Fibroblast of skin of right biceps (primary cell): ENCODE measurements at regions not wholly inside any gene's neighbourhood (a gene's known extent, or its start where the extent isn't known, plus 50 kb on each side); places are given as distances from the start of the nearest gene placed in this dataset.
"Not testable (repeated sequence)": the region's sequence is repeated elsewhere in the genome, so short reads cannot be mapped to it uniquely, and the experiment has no call there.

ENCODE experiments used
- DNase-seq: peaks from one replicate; pipeline ENCODE4 v3.0.0-alpha.2; 2013

DNA sequence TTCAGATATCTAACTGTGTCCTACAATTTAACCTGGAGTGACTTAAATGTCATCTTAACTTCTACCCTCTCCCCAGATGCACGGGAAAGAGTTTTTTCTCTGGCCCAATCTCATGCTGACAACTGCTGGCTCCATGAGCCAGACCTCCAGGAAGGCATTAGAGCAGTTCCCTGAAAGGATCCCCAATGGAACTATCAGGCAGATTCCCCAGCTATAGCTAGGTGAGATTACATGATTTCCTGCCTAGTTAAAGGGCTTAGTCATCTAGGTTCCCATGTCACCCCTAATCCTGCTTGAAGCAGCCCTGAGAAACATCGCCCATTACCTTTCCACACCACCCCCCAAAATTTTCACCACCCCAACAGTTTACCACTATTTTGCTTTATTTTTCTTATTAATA is 373.5 kb upstream of the TRPC7 start:
- DNase-seq = no peak

- no peak for DNase-seq
Observed at GRCh38 chr5:136736021-136736420, 370.7 kb upstream of the TRPC7 start.

DNA sequence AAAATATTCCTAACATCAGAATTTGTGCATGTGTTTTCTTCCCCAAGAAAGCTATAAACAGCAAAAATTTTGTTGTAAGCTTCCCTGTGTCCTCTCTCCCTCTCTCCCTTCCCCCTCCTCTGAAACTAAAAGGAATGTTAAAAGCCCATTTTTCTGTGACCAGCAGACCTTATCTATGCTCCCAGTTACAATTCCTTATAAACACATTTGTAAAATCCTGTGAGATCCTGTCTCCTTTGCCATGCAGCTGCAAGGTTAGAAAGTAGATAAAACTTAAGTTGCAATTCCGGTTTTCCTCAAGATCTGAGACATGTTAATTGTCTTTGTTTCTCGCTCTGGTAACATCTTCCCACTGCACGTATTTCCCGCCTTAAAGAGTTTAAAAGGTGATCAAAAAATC is 370.3 kb upstream of the TRPC7 start:
- DNase-seq = not testable (repeated sequence)

DNA sequence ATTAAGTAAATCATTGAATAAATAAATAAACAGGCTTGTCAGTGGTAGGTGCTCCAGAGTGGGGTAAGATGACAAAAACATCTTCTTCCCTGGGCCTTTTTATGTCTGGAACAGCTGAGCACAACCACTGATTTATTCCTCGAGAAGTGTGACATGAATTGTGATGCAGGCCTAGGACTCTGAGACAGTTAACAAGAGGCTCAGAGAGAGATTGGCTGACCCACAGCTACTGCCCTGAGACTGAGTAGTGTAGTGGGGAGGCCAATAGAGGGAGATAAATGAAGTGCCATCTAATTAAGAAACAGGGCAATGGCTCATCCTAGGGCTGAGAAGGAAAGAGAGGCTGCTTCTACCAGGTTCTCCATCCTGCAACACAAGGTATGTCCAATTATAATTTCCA is 369.3 kb upstream of the TRPC7 start:
- DNase-seq = no peak

- DNase-seq = no peak
Observed at GRCh38 chr5:136732751-136733150, 367.4 kb upstream of the TRPC7 start.

DNA sequence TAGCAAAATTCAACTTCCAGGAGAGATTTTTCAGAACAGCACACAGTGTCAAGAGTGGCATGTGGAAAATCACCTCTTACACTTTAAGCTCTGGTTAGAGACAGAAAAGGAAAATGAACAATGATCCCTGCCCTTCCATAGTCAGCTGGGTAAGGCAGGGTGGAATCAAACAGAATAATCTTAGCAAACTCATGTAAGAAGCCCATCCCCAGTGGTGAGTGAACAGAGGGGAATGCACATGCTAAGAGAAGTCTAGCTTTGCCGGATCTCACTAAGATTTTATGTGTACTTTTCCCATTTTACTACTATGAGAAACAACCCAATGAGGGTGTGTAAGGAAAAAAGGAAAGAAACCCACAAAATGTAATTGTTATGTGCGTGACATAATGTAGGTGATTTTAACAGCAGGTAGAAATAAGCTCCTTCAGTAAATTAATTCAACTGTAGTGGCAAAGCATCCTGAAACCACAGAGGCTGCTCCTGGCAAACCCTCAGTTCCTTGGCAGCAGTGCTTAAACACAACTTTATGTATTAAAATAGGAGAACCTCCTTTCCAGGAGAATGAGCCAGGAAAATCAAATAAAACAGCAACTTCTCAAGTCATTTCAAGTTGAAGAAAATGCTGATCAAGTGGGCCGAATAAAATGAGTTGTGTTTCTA is 366.0 kb upstream of the TRPC7 start:
- DNase-seq = peak; percentile 31

DNA sequence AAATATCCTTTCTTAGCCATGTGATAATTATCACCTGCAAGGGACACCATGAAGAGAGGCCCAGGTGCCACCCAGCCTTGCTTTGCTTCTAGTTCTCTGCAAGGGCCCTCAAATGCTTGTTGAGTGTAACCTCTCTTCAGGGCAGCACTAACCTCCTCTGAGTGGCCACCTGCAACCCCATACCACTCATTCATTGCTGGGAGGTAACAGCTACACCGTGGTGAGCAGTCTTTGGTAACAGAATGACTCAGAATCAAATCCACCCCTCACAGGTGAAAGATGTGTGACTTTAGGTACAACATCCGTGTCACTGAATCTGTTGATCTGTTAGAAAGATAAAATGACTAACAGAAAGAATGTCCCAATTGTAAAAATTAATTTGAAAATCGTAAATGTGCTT is 365.1 kb upstream of the TRPC7 start:
- DNase-seq = peak; percentile 4

DNA sequence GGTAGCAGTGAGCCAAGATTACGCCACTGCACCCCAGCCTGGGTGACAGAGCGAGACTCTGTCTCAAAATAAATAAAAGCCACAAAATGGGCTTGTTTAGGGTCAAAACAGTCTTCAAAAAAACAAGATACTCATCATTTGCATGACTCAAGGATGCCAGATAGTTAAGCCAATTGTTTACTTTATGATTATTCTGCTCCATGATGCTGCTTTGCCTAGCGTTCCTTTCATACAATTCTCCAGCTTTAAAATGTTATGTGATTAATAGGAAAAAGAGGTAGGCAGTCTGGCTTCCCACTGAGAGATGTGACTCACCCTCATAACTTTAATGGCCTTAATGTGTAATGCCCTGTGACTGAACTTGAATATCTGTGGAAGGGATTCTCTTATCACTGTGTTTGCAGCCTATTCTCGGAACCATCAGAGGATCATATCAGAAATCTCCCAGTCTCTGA is 364.6 kb upstream of the TRPC7 start:
- DNase-seq = peak; percentile 94

GRCh38 chr5:136726506-136726905 is 361.2 kb upstream of the TRPC7 start:
- no peak for DNase-seq

GRCh38 chr5:136724161-136724560 is 358.8 kb upstream of the TRPC7 start:
- no peak for DNase-seq

GRCh38 chr5:136722581-136722980 is 357.2 kb upstream of the TRPC7 start:
- no peak for DNase-seq

GRCh38 chr5:136722086-136722485 is 356.7 kb upstream of the TRPC7 start:
- DNase-seq = no peak

GRCh38 chr5:136720674-136721073 is 355.3 kb upstream of the TRPC7 start:
- DNase-seq = no peak

GRCh38 chr5:136717917-136718316 is 352.6 kb upstream of the TRPC7 start:
- no peak for DNase-seq

DNA sequence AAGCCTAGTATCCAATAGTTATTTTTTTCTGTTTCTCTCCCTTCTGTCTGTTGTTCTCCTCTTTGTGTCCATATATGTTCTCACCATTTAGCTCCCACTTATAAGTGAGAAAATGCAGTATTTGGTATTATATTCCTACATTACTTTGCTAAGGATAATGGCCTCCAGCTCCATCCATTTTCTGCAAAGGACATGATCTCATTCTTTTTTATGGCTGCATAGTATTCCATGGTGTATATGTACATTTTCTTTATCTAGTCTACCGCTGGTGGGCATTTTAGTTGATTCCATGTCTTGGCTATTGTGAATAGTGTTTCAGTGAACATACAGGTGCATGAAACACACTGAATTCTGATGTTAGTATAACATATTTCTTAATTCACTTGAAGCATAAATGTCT is 348.9 kb upstream of the TRPC7 start:
- DNase-seq = no peak

- no peak for DNase-seq
Observed at GRCh38 chr5:136712628-136713027, 347.3 kb upstream of the TRPC7 start.

DNA sequence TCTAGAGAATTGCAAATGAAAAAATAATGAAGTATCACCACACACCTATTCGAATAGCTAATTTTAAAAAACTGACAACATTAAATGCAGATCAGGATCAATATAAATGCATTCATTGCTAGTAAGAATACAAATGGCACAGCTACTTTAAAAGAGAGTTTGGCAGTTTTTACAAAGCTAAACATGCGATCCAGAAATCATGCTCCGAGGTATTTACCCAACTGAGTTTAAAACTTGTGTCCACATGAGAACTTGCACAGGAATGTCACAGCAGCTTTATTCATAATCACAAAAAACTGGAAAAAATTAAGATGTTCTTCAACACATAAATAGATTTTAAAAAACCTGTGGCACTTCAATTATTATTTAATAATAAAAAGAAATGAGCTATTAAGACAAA is 345.5 kb upstream of the TRPC7 start:
- DNase-seq = no peak

DNA sequence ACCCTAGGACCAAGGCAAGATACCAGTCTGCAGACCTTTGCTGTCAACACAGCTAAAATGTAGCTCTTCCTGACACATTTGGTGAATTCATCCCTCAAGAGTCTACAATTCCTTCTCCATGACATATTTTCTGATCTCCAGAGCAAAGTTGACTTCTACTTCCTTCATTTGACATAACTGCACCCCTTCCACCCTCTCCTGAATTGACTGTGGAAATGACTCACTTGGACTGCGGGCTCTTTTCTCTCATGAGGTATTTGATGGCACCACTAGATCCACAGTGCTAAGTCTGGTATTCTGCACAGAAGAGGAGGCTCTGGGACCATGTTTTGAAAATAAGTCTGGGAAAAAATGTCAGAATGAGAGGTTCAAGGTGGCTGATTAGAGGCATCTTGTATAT is 338.4 kb upstream of the TRPC7 start:
- peak; percentile 24 for DNase-seq

DNA sequence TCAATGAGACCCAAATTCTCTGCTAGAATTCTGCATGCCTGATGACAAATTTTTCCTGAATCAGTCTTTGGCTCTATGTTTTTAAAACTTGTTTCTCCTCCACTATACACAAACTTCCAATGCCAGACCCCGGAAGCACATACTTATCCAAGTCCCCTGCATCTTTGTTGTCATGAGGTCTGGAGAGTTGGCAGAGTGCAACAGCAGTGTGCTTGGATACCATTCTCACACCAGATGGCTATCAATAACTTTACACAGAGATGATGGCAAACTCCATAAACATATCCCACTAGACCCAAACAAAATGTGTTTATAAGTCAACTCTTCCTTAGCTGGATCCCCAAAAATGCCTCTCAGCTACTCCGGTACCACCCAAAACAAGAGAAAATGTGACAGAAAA is 337.7 kb upstream of the TRPC7 start:
- no peak for DNase-seq

DNA sequence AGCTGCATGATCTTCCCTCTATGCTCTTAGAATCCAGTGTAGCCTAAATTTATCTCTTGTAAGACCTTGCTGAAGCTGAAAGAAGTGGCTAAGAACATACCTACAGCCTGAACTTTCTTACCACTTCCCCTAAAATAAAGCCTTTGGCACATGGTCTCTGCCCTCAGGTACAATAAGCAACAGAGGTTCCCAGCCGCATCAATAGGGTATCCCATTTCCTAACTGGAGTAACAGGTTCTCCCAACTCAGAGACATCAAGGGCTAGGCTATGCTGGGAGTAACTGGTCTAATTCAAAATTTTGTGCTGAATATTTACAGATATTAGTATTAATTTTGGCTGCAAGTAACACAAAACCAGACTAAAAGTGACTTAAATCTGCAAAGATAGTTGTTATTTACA is 335.8 kb upstream of the TRPC7 start:
- no peak for DNase-seq

GRCh38 chr5:136699651-136700050 is 334.3 kb upstream of the TRPC7 start:
- no peak for DNase-seq

- no peak for DNase-seq
Observed at GRCh38 chr5:136698970-136699369, 333.6 kb upstream of the TRPC7 start.

DNA sequence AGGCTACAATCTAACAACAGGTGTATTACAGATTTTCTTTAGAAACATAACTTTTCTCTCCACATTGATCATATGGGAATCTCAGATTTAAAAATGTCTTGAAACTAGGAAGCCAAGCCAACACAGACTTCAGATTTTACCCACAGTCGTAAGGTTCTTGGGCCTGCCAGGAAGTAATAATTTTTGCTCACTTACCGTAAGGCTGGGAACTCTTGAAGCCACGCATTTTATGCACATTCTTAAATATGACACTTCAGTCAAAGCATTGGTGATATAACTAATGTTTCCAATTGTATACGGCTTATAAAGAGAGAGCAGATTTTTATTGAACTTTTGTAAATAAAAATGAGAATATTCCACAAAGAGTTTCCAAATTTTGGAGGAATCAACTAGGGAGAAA is 328.9 kb upstream of the TRPC7 start:
- no peak for DNase-seq

- DNase-seq = no peak
Observed at GRCh38 chr5:136689552-136689951, 324.2 kb upstream of the TRPC7 start.

DNA sequence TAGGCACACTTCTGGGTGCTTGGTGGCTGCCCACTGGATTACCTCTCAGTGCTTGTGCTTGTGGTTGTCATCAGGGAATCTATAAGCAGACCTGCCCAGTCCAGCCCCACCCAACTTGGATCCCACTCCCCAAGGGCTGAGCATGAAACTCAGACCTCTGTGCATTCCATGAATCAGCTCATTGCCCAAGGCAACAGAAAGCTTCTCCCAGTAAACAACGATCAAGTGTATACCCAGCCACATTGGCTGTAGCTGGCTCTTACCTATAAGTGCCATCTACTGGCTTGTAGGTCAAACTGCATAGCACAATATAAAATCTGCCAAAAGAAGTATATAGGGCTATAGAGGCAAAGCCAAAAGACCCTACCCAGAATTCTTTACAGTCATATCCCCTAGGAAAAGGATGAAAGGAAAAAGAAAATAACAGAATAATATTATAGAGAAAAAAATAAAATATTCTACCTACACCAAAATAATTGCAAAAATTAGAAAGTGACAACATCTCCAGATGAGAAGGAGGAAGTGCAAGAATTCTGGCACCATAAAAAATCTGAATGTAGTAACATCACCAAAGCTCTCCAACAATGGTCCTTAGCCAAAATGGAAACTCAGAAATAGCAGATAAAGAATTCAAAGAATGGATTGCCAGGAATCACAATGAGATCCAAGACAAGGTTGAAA is 321.0 kb upstream of the TRPC7 start:
- peak; percentile 30 for DNase-seq
